AG09319 (cell line): ENCODE measurements at regions not wholly inside any gene's neighbourhood (a gene's known extent, or its start where the extent isn't known, plus 50 kb on each side); places are given as distances from the start of the nearest gene placed in this dataset.

Experiments used
- DNase-seq: peaks from one replicate; pipeline ENCODE4 v3.0.0-alpha.2; 2010; ENCODE audit warnings: low read depth; ENCODE audit errors: extremely low read depth
- CTCF ChIP-seq: IDR thresholded peaks from 2 replicates; pipeline ENCODE4 v1.5.1; 2011; ENCODE audit warnings: low read depth, mild to moderate bottlenecking, inconsistent platforms, low read length, moderate library complexity

DNA sequence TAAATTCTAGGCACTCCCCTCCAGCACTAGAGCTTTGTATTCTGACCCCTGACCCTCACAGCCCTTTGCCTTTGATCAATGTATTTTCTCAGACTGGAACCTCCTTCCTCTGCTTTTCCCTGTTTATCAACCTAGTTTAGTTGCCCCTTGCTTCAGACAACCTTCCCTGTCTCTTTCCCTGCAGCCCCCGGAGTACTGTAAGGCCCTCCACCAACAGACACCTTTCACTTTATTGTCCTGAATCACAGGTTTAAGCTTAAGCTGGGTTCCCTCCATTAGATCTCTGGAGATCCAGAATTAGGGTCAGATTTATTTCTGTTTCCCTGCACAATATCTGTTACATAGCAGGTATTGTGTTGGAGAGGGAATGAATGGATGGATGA is 140.2 kb downstream of the DDX1 start:
- TF ChIP-seq CTCF: no peak
- DNase-seq: no peak

DNA sequence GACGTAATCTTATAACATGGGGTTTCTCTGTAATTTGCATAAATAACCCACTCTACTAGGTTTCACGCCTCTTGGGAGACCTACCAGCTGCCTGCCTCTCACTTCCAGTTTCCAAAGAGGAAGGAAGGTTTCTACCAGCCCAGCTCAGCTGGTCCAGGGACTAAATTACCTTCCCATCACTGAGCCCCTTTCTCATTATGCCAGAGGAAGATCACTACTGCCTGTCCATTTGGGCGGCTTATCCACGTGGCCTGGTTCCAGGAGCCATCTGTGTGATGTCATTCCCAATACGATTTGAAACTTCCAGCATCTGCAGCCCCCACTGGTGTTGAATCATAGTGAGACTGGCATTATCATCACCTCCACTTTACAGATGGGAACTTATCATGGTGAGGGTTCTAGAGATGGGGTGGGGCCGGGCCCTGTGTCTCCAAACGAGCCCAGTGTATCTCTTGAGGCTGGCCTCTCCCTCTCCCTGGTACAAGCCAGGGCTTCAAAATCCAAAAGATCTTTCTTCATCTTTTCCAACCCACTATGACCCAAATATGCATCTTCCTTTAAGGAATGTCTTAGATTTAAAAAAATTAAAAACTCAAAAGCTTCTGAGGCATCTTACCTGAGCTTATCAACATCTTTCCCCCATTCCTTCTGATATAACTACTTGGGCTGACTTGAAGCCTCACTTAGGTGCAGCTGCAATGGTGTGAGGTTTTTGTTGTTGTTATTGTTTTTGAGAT is 140.8 kb downstream of the DDX1 start:
- no peak for DNase-seq
- no peak for TF ChIP-seq CTCF

- no peak for DNase-seq
- TF ChIP-seq CTCF: no peak; the same call in 1 of the 2 replicates
Observed at GRCh38 chr2:15733867-15734673, 142.4 kb downstream of the DDX1 start.

DNA sequence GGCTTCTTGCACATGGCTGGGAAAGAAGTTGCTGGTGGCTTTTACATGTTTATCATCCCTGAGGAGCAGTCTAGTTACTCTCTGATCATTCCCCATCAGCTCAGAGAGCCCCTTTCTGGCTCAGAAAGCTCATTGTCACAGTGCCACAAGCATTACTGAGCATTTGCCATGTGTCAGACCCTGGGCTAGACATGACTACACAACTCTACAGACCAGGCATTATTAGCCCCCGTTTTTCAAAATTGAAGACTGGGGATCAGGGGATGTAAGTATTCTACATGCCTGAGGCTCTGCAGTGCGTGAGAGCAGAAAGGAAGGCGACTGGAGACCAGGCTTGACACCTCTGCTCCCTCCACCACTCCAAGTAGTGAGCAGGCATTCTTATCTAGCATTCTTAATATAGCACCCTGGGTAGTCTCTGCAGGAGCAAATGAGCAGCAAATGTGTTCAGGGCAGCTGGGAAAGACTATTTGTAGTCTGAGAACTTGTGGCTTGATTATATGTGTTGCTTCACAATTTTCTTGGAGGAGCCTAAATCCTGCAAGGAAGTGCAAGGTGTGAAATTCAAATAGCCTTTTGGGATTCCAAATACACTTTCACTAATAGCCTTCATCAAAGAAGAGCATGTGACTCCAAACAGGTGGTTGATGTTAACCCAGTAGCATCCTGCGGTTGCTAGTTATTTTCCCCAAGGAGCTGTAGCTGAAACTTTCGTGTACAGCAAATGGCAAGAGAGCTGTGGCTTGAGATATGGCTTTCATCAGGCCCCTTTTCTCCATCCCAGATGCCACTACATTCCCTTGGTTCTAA is 143.2 kb downstream of the DDX1 start:
- no peak for DNase-seq
- no peak for TF ChIP-seq CTCF

- TF ChIP-seq CTCF: no peak
- no peak for DNase-seq
Observed at GRCh38 chr2:15735484-15736326, 144.0 kb downstream of the DDX1 start.

GRCh38 chr2:15736396-15737180 is 144.9 kb downstream of the DDX1 start:
- DNase-seq: no peak
- no peak for TF ChIP-seq CTCF
